Lung (tissue), 11 donors: ENCODE measurements at regions not wholly inside any gene's neighbourhood (a gene's known extent, or its start where the extent isn't known, plus 50 kb on each side); places are given as distances from the start of the nearest gene placed in this dataset.
"Not testable (repeated sequence)": the region's sequence is repeated elsewhere in the genome, so short reads cannot be mapped to it uniquely, and the experiment has no call there.

Experiments
- ATAC-seq: fragments of 200-7000 bp; cut with Tn5 transposase; one replicate; pipeline ENCODE4 v1.9.1; 2020; ENCODE audit warnings: moderate number of reproducible peaks; ENCODE audit not compliant: insufficient read depth, low FRiP score
- DNase-seq, 3 donors: peaks; one replicate each; pipeline ENCODE4 v3.0.0-alpha.2; 2013 to 2017
- H3K27ac ChIP-seq, 2 donors: one replicate each; pipeline ENCODE4 v1.5.1; 2013; ENCODE audit warnings: mild to moderate bottlenecking in 2 of 2, moderate library complexity in 2 of 2, control low read depth in 1 of 2, inconsistent platforms in 1 of 2, low read depth in 1 of 2, low read length in 1 of 2
- H3K27me3 ChIP-seq, 3 donors: one replicate each; pipeline ENCODE4 v1.5.1; 2013; ENCODE audit warnings: low read length in 2 of 3; ENCODE audit not compliant: control insufficient read depth in 3 of 3, insufficient read depth in 3 of 3
- H3K36me3 ChIP-seq, 4 donors: one replicate each; pipeline ENCODE4 v1.5.1; 2013; ENCODE audit warnings: low read length in 4 of 4, mild to moderate bottlenecking in 1 of 4, moderate library complexity in 1 of 4; ENCODE audit not compliant: control insufficient read depth in 4 of 4, insufficient read depth in 4 of 4
- H3K4me1 ChIP-seq, 5 donors: one replicate each; pipeline ENCODE4 v1.5.1; 2013; ENCODE audit warnings: low read length in 5 of 5, mild to moderate bottlenecking in 2 of 5, moderate library complexity in 1 of 5; ENCODE audit not compliant: control insufficient read depth in 5 of 5, insufficient read depth in 5 of 5
- H3K4me3 ChIP-seq: one replicate; pipeline ENCODE4 v1.5.1; 2013; ENCODE audit warnings: mild to moderate bottlenecking, control low read depth, moderate library complexity
- H3K9ac ChIP-seq, 2 donors: one replicate each; pipeline ENCODE4 v1.5.1; 2013; ENCODE audit warnings: low read length in 2 of 2, control low read depth in 1 of 2; ENCODE audit not compliant: insufficient read depth in 1 of 2
- H3K9me3 ChIP-seq, 4 donors: one replicate each; pipeline ENCODE4 v1.5.1; 2013; ENCODE audit warnings: low read length in 3 of 4, mild to moderate bottlenecking in 1 of 4, moderate library complexity in 1 of 4; ENCODE audit not compliant: control insufficient read depth in 4 of 4, insufficient read depth in 3 of 4
- CTCF ChIP-seq: IDR thresholded peaks from 2 replicates; pipeline ENCODE4 v1.5.1; 2012; ENCODE audit warnings: mild to moderate bottlenecking; ENCODE audit errors: control extremely low read depth, extremely low read depth
- WGBS, 2 donors: extraction: QIAGEN DNeasy Blood & Tissue Kit; methylation state at CpG; one replicate each; pipeline ENCODE4 v1.1.7; 2013; 5-methylcytosine and 5-hydroxymethylcytosine counted together
- donor health status: control.
- donor health status: control.
- donor health status: Bipolar disorder and iron deficiency.
- donor health status: healthy.
- donor health status: DM: yes; HTN: yes; CAD: no.

- no peak for DNase-seq
- WGBS, 2 donors: 76 to 90% methylated on average over 3 of the region's 3 CpGs
- H3K9me3 ChIP-seq: no peaks in the 10 kb centered on the region
- TF ChIP-seq CTCF: no peak
- H3K36me3 ChIP-seq: no peaks in the 10 kb centered on the region
- H3K9ac ChIP-seq: no peak overlapping the region
- H3K4me3 ChIP-seq: no peak overlapping the region
- H3K4me1 ChIP-seq: peaks cover 0 to 15% (median 5%) of the 10 kb centered on the region in 5 donors
- H3K27ac ChIP-seq: no peak overlapping the region
- no peaks in the 10 kb centered on the region for H3K27me3 ChIP-seq
- ATAC-seq: no peak
Measured at GRCh38 chr1:60914982-60915381, 167.4 kb upstream of the NFIA start.

- H3K9me3 ChIP-seq, H3K27ac ChIP-seq, H3K4me3 ChIP-seq, H3K9ac ChIP-seq, H3K36me3 ChIP-seq, DNase-seq, ATAC-seq, H3K27me3 ChIP-seq: not testable (repeated sequence)
- WGBS, 2 donors: 52 to 61% methylated on average over 2 of the region's 2 CpGs
- peaks cover 0 to 15% (median 5%) of the 10 kb centered on the region in 5 donors for H3K4me1 ChIP-seq
Measured at GRCh38 chr1:60913708-60914107, 168.7 kb upstream of the NFIA start.

DNA sequence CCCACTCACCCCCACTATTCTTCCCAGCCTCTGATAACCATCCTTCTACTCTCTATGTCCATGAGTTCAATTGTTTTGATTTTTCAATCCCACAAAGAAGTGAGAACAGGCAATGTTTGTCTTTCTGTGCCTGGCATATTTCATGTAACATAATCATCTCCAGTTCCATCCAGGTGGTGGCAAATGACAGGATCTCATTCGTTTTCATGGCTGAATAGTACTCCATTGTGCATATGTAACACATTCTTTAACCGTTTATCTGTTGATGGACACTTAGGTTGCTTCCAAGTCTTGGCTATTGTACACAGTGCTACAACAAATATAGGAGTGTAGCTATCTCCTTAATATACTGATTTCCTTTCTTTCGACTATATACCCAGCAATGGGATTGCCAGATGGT, 169.3 kb upstream of the NFIA start:
- WGBS, 2 donors: 90 to 95% methylated on average over 3 of the region's 3 CpGs
- ATAC-seq: no peak
- Histone ChIP-seq H3K4me1 (peaks cover 0 to 15% (median 5%) of the 10 kb centered on the region in 5 donors), H3K27ac (no peak overlapping the region), H3K9me3 (no peaks in the 10 kb centered on the region), H3K27me3 (no peaks in the 10 kb centered on the region), H3K4me3 (no peak overlapping the region), H3K9ac (no peak overlapping the region), H3K36me3 (no peaks in the 10 kb centered on the region)
- no peak for DNase-seq
- no peak for TF ChIP-seq CTCF

GRCh38 chr1:60911966-60912697, 170.2 kb upstream of the NFIA start:
- Histone ChIP-seq H3K9ac (peak overlapping the region in 1 of 2 donors; percentile 8), H3K27me3 (no peaks in the 10 kb centered on the region), H3K4me3 (no peak overlapping the region), H3K27ac (no peak overlapping the region), H3K4me1 (peaks cover 0 to 15% (median 5%) of the 10 kb centered on the region in 5 donors), H3K36me3 (no peaks in the 10 kb centered on the region), H3K9me3 (no peaks in the 10 kb centered on the region)
- WGBS, 2 donors: 23 to 34% methylated on average over 9 of the region's 9 CpGs
- DNase-seq: peak; percentile 80 to 89 (median 89)
- ATAC-seq: no peak
- TF ChIP-seq CTCF: no peak
